HG03432 (cell line): ENCODE measurements at regions not wholly inside any gene's neighbourhood (a gene's known extent, or its start where the extent isn't known, plus 50 kb on each side); places are given as distances from the start of the nearest gene placed in this dataset.

ENCODE experiments used
- ATAC-seq: cut with Tn5 transposase; IDR thresholded peaks from one replicate; pipeline ENCODE4 v1.9.1; 2021; ENCODE audit warnings: mild to moderate bottlenecking, moderate library complexity; ENCODE audit not compliant: unreplicated experiment

- ATAC-seq = no peak
Measured at GRCh38 chr13:105442040-105442439, 1093.4 kb downstream of the EFNB2 start.

DNA sequence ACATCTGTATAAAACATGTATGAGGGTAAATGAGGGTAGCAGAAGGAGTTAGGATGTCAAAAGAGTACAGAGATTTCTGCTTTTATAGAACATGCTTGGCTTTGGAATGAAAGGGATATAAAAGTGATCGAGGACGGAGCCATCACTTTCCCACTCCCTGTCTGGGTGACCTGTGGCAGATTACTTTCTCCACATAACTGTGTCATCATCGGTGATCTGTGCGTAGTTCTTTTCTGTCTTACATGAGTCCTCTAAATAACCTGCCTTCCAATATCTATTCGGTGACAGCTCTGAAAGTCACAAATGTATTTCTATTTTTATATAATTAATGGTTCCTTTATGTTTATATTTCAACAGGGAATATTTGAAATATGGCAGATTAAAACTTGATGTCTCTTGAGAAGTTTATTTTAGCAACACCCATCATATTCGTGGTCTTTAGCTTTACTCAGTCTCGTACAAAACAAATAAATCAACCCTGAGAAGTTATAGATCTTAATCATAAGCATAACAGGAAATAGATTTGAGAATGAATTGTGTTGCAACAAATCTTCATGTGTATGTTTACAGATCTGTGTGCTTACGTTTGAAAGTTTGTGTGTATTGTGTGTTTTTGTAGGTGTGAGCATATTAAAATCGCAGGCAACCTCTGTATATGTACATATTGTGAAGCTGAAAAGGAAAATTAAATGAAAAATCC, 1094.3 kb downstream of the EFNB2 start:
- ATAC-seq = no peak

- ATAC-seq = no peak
Measured at GRCh38 chr13:105436943-105437342, 1098.5 kb downstream of the EFNB2 start.

DNA sequence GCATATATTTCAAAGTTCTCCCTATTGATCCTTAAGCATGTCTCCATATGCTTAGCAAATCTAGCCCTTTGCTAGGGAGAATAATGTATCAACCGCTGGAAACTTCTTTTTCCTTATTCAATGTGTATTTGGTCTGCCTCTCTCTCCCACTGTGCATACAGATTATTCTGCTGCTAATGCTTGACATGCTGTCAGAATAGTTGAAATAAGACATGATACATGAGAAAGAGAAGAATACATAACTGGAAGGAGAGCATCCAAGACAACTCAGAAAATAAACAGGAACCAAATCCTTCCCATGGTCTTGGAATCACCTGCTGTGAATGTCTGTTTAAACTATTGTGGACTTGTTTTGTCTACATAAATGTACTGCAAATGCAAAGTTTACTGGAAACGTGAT, 1103.0 kb downstream of the EFNB2 start:
- no peak for ATAC-seq

DNA sequence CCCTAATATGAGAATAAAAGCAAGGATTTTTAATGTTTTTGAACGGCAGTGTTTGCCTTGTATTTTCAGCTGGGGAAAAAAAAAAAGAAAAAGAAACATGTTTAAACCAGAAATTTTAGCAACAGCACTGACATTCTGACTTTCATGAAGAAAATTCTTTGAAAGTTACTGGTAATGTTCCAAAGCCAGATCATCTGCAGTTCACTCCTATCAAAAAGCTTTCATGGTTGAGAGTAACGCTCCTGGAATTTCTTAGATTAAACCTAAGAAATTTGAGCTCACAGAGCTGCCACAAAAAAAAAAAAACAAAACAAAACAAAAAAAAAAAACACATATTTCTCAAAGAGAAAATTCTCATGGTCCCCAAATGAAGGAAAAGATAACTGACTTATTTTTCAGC, 1106.7 kb downstream of the EFNB2 start:
- no peak for ATAC-seq

DNA sequence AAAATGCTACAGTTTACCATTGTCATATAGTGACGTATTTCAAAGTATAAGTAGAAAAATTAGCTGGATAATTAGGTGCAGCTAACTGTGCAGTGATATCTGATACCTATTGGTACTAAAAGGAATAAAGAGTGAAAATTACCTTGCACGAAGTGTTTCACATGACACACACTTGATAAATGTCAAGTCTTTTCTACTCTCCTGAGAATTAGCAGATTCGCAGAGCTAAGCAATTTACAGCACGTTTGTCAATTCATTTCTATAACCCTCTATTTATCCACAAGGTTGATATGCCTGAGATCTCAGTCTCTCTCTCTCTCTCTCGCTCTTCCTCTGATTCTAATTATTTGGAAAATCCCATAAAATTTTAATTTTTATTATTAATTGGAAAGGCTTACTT, 1109.0 kb downstream of the EFNB2 start:
- no peak for ATAC-seq

GRCh38 chr13:105414639-105415038, 1120.8 kb downstream of the EFNB2 start:
- ATAC-seq = no peak

- no peak for ATAC-seq
Measured at GRCh38 chr13:105412171-105412570, 1123.3 kb downstream of the EFNB2 start.

- ATAC-seq = no peak
Measured at GRCh38 chr13:105410602-105411001, 1124.9 kb downstream of the EFNB2 start.

GRCh38 chr13:105406551-105406950, 1128.9 kb downstream of the EFNB2 start:
- no peak for ATAC-seq

DNA sequence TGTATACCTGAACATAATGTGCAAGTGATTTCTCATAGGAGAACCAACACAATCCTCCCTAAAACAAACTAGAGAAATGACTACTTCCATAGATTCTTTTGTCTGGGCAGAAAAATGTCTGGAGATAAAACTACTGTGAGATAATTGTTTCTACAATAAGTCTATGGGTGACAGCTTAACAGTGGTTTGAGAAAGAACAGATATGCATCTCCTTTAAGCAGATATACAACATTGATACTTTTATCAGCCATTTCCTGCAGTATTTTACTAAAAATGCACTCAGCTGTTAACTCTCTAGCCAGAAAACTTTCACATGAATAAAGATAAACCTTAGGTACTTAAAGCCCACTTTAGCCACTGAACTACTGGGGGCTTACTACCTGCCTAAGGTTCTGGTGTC, 1132.4 kb downstream of the EFNB2 start:
- ATAC-seq = no peak

GRCh38 chr13:105395041-105395440, 1140.4 kb downstream of the EFNB2 start:
- no peak for ATAC-seq

- no peak for ATAC-seq
Measured at GRCh38 chr13:105389373-105389772, 1146.1 kb downstream of the EFNB2 start.

- no peak for ATAC-seq
Measured at GRCh38 chr13:105377452-105377851, 1158.0 kb downstream of the EFNB2 start.

GRCh38 chr13:105370011-105370650, 1165.3 kb downstream of the EFNB2 start:
- ATAC-seq = no peak

DNA sequence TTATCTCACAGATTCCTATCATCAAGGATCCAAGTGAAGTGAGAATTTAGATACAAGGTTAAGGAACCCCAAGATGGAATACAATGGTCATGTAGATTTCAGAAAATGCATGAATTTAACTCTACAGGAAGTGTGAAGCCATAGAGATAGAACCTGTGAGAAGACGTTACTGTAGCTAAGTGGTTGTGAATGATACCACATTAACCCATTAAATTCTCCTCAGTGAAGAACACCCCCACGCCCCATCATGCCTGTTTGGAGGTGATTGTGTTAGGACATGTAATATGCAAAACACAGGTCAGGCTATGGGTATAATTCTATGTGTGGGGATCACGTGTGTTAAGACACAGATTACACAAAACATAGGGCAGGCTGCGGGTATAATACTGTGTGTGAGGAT, 1166.7 kb downstream of the EFNB2 start:
- ATAC-seq = no peak

- ATAC-seq = no peak
Measured at GRCh38 chr13:105365831-105366230, 1169.6 kb downstream of the EFNB2 start.

GRCh38 chr13:105365021-105365550, 1170.4 kb downstream of the EFNB2 start:
- no peak for ATAC-seq

DNA sequence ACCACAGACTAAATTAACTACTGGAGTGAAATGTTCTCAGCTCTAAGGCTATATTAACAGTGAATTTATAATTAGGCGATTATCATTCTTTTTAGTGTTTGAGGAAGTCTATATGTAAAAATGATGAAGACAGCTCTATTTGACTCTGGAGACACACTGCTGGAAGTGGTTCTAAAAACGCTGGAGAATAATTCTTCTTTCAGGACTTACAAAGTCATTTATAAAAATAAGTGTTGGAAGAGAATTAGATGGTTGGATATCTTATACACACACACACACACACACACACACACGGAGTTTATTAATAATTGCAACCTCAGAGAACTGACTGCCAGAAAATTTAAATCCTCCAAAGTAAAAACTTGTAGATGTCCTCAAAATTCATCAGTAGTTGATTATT, 1171.3 kb downstream of the EFNB2 start:
- ATAC-seq = no peak

DNA sequence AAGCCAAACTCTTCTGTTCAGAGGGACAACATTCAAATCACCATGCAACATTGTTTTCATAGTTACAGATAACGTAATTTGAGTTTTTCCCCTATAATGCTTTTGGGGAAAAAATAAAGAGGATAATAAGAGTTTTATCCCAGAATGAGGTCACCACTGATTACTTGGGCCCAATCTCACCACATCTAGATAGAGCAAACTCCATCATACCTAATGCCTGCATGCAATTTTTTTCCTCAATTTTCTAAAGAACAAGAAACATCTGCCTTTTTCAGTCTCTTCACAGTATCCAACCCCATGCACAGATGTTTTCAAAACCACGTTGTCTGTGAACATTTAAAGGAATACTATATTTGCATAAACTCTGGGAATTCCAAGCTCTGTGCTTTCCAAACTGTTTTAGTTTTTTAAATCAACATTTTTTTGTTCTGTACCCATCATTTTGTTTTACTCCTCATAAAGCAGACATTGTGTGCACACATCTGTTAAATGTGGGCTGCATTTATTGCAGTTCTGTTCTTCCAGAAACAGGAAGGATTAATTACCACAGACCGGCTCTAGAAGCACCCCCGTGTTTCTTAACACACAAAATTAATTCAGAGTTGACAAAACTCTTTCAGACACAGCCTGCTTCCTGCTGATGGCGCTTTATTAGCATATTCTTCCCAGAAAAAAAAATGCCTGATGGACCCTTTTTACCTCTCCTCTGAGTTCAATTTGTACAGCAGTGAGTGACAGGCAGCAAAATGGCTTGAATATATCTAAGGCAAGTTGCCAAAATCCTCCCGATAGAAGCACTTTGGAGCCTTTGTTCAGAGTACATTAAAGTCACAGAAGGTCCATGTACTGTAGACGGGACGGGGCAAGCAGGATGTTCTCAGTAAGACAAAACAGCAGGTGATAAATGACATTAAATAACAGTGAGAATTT, 1171.9 kb downstream of the EFNB2 start:
- no peak for ATAC-seq

DNA sequence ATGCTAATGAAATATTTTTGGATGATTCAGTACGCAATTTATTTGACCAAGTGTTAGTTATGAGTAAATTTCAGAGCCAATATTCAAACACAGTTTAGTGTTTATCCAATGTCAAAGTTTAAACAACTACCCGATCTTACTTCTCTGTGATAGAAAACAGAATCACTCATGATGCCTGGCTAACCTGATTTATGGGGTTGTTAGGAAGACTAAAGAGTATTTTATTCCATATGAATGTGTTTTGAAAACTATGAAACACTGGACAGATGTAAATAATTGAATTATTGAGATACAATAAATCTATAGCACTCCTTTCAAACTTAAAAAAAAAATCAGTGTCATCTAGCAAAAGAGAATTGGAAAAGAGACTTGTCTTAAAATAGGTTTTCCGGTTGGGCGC, 1181.8 kb downstream of the EFNB2 start:
- ATAC-seq = no peak
